ENCODE measurements at regions not wholly inside any gene's neighbourhood (a gene's known extent, or its start where the extent isn't known, plus 50 kb on each side); places are given as distances from the start of the nearest gene placed in this dataset.

DNA sequence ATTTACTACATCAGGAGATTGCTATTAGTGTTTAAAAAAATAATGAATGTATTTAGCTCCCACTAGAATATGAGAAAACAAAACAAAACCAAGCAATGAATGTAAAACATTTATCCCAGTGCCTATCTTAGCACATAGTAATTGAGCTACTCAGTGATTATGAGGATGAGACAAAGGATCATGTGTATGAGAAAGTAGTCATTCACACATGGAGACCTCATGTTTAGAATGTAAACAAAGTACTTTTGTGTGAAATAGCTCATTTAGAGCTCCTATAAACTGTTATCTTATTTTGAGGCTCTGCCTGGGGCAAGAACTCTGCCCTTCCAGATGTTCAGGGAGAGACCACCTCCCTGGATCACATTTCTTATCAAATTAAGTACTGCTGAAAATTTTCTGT is 236.8 kb downstream of the LRRN1 start:
- POLR2A ChIA-PET, result no interaction called here
- Histone ChIP-seq H3K79me2 (ENCODE audit: control insufficient read depth, insufficient read depth, low read length) (no peaks in the 10 kb centered on the region), H3K4me3 (replicated peaks in 1 of 3; ENCODE audit: insufficient read depth in 1 of 3, low read depth in 1 of 3, low read length in 3 of 3) (no peak overlapping the region), H3K36me3 (ENCODE audit: control insufficient read depth in 2 of 2, extremely low read depth in 1 of 2, insufficient read depth in 2 of 2, low read length in 2 of 2) (no peaks in the 10 kb centered on the region), H3K4me1 (ENCODE audit: control insufficient read depth, extremely low read depth, insufficient read depth, low read length) (no peaks in the 10 kb centered on the region), H3K9ac (replicated peaks; ENCODE audit: extremely low read depth, insufficient read depth, low read length) (no peak overlapping the region), H3K27ac (ENCODE audit: insufficient read depth, low read depth, low read length) (no peak overlapping the region), H4K20me1 (replicated peaks; ENCODE audit: control insufficient read depth, extremely low read depth, insufficient read depth, low read length) (no peaks in the 10 kb centered on the region), H3K4me2 (ENCODE audit: insufficient read depth, low read length) (no peak overlapping the region), H2AFZ (ENCODE audit: low read depth, low read length) (no peak overlapping the region), H3K9me3 (replicated peaks; ENCODE audit: control insufficient read depth, insufficient read depth, low read length) (peaks cover 4% of the 10 kb centered on the region), H3K27me3 (ENCODE audit: control insufficient read depth in 2 of 2, insufficient read depth in 2 of 2, low read length in 2 of 2) (no peaks in the 10 kb centered on the region), H3K9me1 (replicated peaks; ENCODE audit: control insufficient read depth, extremely low read depth, insufficient read depth, low read length) (no peaks in the 10 kb centered on the region)
- dilution Hi-C loops (cut with MboI; ENCODE audit: extremely low pct_ligation_motif_present, low sequenced_read_pairs) (no loop called here), intact Hi-C loops (cut with micrococcal nuclease) (no loop called here)
- no TSS peak for BruUV-seq (replicated peaks)
- DNase-seq (ENCODE audit: low read depth, low spot score) (no peak), FAIRE-seq (no peak)
- CTCF ChIA-PET, result no interaction called here
- TF ChIP-seq MYC (IDR thresholded peaks at IDR 0.05; ENCODE audit: low read depth, low read length), result no peak
- TF ChIP-seq FOS (IDR thresholded peaks at IDR 0.05; ENCODE audit: borderline replicate concordance, insufficient read depth, low read length), result no peak
- TF ChIP-seq, protein P1, sequence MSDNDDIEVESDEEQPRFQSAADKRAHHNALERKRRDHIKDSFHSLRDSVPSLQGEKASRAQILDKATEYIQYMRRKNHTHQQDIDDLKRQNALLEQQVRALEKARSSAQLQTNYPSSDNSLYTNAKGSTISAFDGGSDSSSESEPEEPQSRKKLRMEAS (IDR thresholded peaks at IDR 0.05; ENCODE audit: insufficient read depth, insufficient read length), result no peak
- no peak for TF ChIP-seq POLR2A (IDR thresholded peaks at IDR 0.05; ENCODE audit: low read depth, low read length)

DNA sequence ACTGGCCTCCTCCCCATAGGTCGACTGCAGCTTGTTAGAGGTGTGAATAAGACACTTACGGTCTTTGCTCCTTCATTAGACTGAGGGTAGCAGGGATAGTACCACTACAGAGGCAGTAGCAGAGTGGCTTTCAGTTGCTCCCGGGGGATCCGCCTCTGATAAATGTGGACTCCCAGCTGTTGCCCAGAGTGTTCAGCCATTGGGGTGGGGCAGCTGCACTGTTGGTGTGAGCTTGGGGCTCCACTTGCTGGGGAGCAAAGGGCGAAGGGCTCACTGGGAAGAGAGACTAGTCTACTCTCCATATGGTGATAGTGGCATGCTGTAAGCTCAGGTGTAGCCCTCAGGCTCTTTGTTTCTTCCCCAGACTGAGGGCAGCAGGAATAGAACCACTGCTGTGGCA is 239.1 kb downstream of the LRRN1 start:
- FAIRE-seq, result no peak
- no peak overlapping the region for H3K27ac ChIP-seq (ENCODE audit: insufficient read depth, low read depth, low read length)
- no peak overlapping the region for H3K4me2 ChIP-seq (ENCODE audit: insufficient read depth, low read length)
- H3K4me3 ChIP-seq (replicated peaks in 1 of 3; ENCODE audit: insufficient read depth in 1 of 3, low read depth in 1 of 3, low read length in 3 of 3), result no peak overlapping the region
- no peaks in the 10 kb centered on the region for H3K4me1 ChIP-seq (ENCODE audit: control insufficient read depth, extremely low read depth, insufficient read depth, low read length)
- H3K79me2 ChIP-seq (ENCODE audit: control insufficient read depth, insufficient read depth, low read length), result no peaks in the 10 kb centered on the region
- POLR2A ChIA-PET, result no interaction called here
- no peak overlapping the region for H2AFZ ChIP-seq (ENCODE audit: low read depth, low read length)
- no peak overlapping the region for H3K9ac ChIP-seq (replicated peaks; ENCODE audit: extremely low read depth, insufficient read depth, low read length)
- no TSS peak for BruUV-seq (replicated peaks)
- no peaks in the 10 kb centered on the region for H4K20me1 ChIP-seq (replicated peaks; ENCODE audit: control insufficient read depth, extremely low read depth, insufficient read depth, low read length)
- intact Hi-C loops (cut with micrococcal nuclease), result no loop called here
- H3K27me3 ChIP-seq (ENCODE audit: control insufficient read depth in 2 of 2, insufficient read depth in 2 of 2, low read length in 2 of 2), result no peaks in the 10 kb centered on the region
- CTCF ChIA-PET, result no interaction called here
- no peaks in the 10 kb centered on the region for H3K9me1 ChIP-seq (replicated peaks; ENCODE audit: control insufficient read depth, extremely low read depth, insufficient read depth, low read length)
- peaks cover 8% of the 10 kb centered on the region for H3K9me3 ChIP-seq (replicated peaks; ENCODE audit: control insufficient read depth, insufficient read depth, low read length)
- no peak for DNase-seq (ENCODE audit: low read depth, low spot score)
- no peaks in the 10 kb centered on the region for H3K36me3 ChIP-seq (ENCODE audit: control insufficient read depth in 2 of 2, extremely low read depth in 1 of 2, insufficient read depth in 2 of 2, low read length in 2 of 2)
- dilution Hi-C loops (cut with MboI; ENCODE audit: extremely low pct_ligation_motif_present, low sequenced_read_pairs), result no loop called here
- TF ChIP-seq, protein P2, sequence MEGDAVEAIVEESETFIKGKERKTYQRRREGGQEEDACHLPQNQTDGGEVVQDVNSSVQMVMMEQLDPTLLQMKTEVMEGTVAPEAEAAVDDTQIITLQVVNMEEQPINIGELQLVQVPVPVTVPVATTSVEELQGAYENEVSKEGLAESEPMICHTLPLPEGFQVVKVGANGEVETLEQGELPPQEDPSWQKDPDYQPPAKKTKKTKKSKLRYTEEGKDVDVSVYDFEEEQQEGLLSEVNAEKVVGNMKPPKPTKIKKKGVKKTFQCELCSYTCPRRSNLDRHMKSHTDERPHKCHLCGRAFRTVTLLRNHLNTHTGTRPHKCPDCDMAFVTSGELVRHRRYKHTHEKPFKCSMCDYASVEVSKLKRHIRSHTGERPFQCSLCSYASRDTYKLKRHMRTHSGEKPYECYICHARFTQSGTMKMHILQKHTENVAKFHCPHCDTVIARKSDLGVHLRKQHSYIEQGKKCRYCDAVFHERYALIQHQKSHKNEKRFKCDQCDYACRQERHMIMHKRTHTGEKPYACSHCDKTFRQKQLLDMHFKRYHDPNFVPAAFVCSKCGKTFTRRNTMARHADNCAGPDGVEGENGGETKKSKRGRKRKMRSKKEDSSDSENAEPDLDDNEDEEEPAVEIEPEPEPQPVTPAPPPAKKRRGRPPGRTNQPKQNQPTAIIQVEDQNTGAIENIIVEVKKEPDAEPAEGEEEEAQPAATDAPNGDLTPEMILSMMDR (IDR thresholded peaks at IDR 0.05; ENCODE audit: extremely low read depth in 1 of 2, insufficient read depth in 1 of 2, low read depth in 1 of 2, low read length in 2 of 2), result no peak
- TF ChIP-seq POLR2AphosphoS5 (IDR thresholded peaks at IDR 0.05; ENCODE audit: insufficient read depth, low read depth, low read length) (no peak), FOS (IDR thresholded peaks at IDR 0.05; ENCODE audit: borderline replicate concordance, insufficient read depth, low read length) (no peak), MYC (IDR thresholded peaks at IDR 0.05; ENCODE audit: low read depth, low read length) (no peak), POLR2A (IDR thresholded peaks at IDR 0.05; ENCODE audit: low read depth, low read length) (no peak), EZH2 (IDR thresholded peaks at IDR 0.05; ENCODE audit: borderline replicate concordance, low read depth, low read length, severe bottlenecking) (no peak), GATA2 (IDR thresholded peaks at IDR 0.05; ENCODE audit: insufficient read depth, insufficient read length, low read depth, low read length) (no peak), JUN (IDR thresholded peaks at IDR 0.05; ENCODE audit: borderline replicate concordance, insufficient read depth, insufficient read length, low read depth) (no peak)
- TF ChIP-seq, protein P1 (IDR thresholded peaks at IDR 0.05; ENCODE audit: insufficient read depth, insufficient read length), result no peak
